ENCODE measurements at regions not wholly inside any gene's neighbourhood (a gene's known extent, or its start where the extent isn't known, plus 50 kb on each side); places are given as distances from the start of the nearest gene placed in this dataset.

DNA sequence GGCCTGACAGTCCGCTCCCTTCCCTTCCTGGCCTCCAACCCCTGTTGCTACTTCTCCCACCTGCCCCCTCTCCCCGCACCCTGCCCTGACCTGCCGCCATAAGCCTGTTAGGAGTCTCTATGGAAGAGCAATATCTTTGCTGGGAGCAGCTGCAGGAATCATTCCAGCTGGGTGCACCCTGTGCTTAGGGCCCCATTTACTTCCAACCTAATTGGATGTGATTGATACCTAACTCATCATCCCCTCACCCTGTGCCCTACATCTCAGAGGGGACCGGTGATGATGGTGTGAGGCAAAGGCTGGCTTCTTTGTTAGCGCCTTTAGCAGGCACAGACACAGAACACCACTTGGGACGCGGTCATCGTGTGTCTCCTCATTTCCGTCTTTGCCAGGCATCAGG, 80.0 kb upstream of the FAM180A start:
- no peak for DNase-seq (ENCODE audit: low spot score)

DNA sequence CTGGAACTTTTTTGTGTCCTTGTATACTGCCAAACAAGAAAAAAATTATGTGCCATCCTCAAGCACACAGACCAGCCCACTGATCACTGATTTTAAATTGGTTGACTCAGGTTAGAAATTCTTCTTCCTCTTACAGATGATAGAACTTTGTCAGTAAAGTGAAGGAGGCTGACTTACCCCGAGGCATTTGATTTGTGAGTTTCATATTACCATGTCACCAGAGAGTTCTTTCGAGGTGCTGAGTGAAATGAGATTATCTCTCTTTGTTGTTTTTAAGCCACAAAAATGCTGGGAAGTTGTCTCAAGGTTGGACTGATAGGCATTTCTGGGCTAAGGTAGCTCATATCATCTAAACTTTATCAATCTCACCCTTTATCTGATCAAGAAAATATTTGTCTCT, 78.8 kb upstream of the FAM180A start:
- DNase-seq (ENCODE audit: low spot score): no peak

DNA sequence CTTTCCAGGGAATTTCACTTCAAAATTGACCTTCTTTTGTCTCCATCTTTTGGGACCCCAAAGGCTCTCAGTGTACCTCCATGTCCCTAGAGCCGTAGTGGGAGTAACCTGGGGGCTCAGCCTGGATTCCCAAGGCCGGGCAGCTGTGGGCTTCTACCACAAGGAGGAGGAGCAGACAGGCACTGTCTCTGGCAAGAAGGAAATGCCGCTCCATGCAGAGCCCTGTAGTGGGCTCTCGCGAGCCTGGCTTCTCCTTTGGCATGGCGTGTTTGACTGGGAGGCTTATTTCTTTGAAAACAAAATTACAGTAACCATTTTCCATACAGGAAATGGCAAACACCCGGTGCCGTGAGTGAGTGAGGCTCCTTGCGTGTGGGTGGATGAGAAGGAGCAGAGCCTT, 76.8 kb upstream of the FAM180A start:
- DNase-seq (ENCODE audit: low spot score): no peak

DNA sequence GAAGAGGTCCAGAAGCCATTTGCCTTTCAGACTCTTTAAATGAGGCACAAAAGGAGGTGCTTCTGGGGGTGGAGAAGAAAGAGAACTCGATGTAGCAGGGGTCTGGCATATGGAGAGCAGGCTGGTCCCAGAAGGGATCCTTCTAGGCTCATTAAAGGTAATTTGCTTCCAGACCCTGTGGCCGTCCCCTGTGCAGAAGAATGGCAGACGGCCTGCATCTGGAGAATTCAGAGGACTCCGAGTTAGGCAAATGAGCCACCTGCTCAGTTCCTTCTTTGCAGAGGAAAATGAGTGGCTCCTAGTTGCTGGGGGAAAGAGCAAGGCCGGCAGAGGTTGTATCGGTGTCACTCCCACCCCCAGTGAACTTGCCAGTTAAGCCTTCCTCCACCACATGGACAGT, 73.8 kb upstream of the FAM180A start:
- no peak for DNase-seq (ENCODE audit: low spot score)

DNA sequence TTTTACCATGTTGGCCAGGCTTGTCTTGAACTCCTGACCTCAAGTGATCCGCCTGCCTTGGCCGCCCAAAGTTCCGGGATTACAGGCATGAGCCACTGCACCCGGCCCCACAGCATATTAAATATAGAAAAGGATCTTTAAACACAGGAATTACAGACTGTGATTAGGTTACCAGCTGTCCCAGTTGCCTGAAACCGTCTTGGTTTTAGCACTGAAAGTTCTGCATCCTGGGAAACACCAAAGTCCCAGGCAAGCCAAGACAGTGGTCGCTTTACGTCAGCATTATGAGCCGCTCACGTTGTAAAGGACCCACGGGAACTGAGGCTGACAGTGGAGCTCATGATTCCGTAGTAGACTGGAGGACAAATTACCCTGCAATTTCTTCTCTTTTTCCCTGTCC, 69.0 kb upstream of the FAM180A start:
- DNase-seq (ENCODE audit: low spot score): no peak

DNA sequence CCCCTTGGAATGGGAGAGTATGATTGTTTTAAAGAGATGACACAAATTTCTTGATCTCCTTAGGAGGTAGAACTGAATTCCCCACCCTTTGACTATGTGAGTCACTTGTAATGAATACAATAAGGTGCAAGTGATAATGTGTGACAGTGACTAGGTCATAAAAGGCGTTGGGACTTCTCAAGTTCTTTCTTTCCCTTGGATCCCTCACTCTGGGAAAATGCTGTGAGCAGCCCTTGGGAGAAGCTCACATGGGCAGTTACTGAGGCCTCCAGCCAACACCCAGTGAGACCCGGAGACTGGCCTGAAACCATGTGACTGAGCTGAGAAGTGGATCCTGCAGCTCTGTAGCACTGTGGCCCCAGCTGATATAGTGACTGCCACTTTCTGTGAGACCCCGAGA, 66.4 kb upstream of the FAM180A start:
- no peak for DNase-seq (ENCODE audit: low spot score)

DNA sequence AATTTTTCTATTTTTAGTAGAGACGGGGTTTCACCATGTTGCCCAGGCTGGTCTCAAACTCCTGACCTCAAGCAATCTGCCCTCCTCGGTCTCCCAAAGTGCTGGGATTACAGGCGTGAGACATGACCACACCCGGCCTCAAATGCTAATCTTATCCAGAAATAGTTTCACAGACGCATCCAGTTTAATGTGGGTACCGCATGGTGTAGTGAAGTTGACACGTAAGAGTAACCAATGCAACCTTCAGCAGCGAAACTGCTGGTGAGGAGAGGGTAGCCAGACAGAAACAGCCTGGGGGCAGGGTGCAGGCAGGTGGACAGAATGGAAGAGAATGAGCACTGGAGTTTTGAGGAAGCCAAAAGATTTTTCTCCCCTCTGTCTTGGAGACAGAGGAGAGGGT, 63.5 kb upstream of the FAM180A start:
- no peak for DNase-seq (ENCODE audit: low spot score)

DNA sequence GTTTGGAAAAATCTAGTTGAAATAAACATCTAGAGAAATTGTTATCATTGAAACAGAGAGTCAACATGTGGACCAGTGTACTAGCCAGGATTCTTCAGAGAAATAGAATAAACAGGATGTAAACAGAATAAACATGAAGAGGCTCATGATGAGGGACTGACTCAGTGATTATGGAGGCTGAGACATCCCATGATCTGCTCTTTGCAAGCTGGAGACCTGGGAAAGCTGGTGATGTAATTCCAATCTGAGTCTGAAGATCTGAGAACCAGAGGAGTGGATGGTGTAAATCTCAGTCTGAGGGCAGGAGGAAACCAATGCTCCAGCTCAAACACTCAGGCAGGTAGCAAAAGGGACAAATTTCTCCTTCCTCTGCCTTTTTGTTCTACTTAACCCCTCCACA, 62.9 kb upstream of the FAM180A start:
- DNase-seq (ENCODE audit: low spot score): no peak

DNA sequence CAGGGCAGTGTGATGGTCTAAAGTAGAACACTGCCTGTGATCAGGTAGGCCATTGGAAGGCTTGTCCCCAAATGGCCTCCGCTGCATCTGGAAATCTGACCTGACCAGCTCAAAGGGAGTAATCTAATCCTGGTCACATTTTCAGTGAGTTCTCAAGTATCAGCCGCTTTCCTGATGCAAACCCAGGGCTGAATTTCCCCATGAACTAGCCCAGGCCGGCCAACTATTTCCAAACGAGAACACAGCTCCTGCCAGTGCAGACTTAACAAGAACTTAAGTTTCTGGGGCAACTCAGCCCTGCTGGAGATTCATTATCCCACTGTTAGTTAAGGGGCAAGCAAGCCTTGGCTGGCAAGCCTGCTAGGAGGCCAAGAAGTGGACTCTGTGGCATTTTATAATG, 59.6 kb upstream of the FAM180A start:
- no peak for DNase-seq (ENCODE audit: low spot score)

DNA sequence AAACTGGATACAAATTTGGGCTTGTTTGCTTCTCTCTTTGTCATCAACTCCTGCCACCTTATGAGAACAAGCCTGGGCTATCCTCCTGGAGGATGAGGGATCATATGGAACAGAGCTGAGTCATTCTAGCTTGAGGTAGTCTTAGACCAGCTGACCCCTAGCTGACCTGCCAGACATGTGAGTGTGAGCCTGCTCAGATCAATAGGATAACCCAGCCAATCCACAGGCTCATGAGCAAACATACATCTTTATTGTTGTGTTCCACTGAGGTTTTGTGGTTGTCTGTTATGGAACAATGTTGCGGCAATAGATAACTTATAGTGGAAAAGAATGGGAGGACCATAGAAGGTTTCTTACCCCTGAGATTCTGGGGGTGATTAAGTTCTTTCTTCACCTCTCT, 54.5 kb upstream of the FAM180A start:
- no peak for DNase-seq (ENCODE audit: low spot score)

DNA sequence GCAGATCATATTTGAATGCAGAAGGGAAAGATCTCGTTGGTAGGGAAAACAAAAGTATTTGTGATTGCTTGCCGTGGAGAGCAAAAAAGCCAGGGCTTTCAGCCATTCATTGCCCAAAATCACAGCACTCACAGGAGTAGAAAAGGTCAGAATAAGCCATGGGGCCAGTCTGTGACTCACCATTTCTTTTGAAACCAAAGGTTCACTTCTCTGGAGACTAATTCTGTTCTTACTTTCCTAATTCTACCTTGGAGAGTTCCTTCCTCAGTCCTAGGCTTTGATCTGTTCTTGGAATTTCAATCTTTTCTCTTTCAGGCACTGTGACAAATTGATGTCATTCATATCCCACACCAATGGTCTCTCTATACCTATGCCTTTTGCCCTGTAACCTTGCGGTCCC, 54.1 kb upstream of the FAM180A start:
- no peak for DNase-seq (ENCODE audit: low spot score)

DNA sequence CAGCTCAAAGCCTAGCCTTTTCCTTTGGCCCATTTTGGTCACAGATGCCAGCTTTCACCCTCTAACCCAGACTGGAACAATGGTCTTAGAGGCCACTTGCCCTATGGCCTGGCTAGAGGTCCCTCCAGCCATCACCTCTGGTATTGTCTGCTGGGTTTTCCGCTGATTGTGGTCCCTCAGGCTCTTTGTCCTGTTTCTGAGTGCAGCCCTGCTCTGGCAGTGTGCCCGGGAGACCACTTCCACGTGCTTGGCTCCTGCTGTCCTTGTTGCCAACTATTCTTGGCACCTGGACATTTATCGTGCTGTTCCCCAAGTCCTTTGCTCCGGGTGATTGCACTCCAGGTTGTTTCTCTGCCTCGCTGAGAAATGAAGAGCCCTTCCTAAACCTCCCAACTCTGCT, 53.3 kb upstream of the FAM180A start:
- DNase-seq (ENCODE audit: low spot score): no peak

DNA sequence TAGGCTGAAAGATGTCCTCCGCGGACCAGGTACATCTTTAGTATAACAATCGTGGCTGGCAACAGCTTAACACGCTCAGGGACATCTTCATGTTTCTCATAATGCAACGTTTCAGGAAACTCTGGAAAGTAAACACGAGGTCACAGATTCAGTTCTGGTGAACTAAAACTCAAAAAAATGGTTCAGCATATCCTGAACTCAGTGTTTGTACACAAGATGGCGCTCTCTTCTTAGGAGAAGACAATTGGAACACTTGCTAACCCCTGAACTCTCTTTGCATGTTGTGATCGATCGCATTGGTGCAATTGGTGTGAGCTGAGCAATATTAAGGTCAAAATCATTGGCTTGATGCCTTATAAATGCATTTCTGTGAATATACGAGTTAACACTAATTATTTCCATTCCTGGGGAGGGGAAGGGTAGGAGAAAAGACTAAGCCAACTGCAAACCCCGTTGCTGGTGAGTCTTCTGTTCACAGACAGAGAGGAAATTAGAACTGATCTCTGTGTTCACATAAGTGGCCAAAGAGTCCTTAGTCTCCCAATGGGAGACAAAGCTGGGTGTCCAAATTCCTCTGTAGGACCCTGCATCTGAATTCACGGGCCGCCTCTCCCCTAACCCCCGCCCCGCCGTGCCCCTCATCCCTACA, 52.6 kb upstream of the FAM180A start:
- peak; percentile 75 for DNase-seq (ENCODE audit: low spot score)

DNA sequence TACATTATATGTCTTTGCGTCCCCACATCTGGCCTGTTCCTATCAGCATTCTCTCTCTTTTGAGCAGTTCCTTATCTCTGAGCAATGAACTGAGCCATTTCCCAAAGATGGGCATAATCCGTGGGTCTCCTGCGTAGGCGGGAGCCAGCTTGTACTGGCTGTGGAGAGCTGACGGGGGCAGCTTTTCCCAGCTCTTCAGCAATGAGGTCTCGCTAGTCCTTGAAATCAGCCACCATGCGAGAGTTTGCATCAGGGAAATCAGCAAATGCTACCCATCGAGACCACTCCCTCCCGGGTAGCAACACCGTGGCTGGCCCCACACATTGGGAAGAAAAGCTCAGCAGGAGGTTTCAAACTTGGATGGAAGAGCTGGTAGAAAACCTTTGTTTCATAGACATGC, 51.9 kb upstream of the FAM180A start:
- no peak for DNase-seq (ENCODE audit: low spot score)

DNA sequence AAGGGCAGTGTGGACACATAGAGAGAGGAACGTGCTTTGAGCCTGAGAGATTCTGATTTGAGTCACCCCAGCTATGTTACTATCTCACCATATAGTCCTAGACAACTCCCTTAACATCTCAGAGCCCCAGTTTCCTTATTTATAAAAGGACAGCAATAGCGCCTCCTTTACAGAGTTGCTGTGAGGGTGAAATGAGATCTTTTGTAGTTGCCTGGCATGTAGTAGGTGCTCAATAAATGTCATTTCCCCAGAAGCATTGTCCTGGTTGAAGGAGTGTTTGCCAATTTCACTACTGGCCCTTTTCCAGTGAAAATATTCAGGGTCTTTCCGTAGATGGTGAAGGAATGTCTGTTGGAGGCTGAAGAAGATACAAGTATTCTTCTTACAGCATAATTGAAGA, 51.3 kb upstream of the FAM180A start:
- no peak for DNase-seq (ENCODE audit: low spot score)

Data from LoVo (cell line).